GM12891 (cell line): ENCODE measurements at regions not wholly inside any gene's neighbourhood (a gene's known extent, or its start where the extent isn't known, plus 50 kb on each side); places are given as distances from the start of the nearest gene placed in this dataset.

Experiments
- PAX5 ChIP-seq: IDR thresholded peaks from 2 replicates; pipeline ENCODE4 v1.6.1; 2011; ENCODE audit warnings: low read length, moderate library complexity, mild to moderate bottlenecking; ENCODE audit not compliant: insufficient read depth, severe bottlenecking
- POLR2A ChIP-seq: IDR thresholded peaks from 2 replicates; pipeline ENCODE4 v1.6.1; 2011; ENCODE audit warnings: low read depth, low read length, control low read depth
- POLR2AphosphoS5 ChIP-seq: IDR thresholded peaks from 2 replicates; pipeline ENCODE4 v1.6.1; 2011; ENCODE audit warnings: low read depth, low read length, control low read depth
- POU2F2 ChIP-seq: IDR thresholded peaks from 2 replicates; pipeline ENCODE4 v1.6.1; 2011; ENCODE audit warnings: low read depth, mild to moderate bottlenecking, control low read depth, low read length, moderate library complexity
- SPI1 ChIP-seq: IDR thresholded peaks from 2 replicates; pipeline ENCODE4 v1.6.1; 2011; ENCODE audit warnings: low read depth, low read length, control low read depth
- TAF1 ChIP-seq: IDR thresholded peaks from 2 replicates; pipeline ENCODE4 v1.6.1; 2011; ENCODE audit warnings: low read depth, low read length, control low read depth

DNA sequence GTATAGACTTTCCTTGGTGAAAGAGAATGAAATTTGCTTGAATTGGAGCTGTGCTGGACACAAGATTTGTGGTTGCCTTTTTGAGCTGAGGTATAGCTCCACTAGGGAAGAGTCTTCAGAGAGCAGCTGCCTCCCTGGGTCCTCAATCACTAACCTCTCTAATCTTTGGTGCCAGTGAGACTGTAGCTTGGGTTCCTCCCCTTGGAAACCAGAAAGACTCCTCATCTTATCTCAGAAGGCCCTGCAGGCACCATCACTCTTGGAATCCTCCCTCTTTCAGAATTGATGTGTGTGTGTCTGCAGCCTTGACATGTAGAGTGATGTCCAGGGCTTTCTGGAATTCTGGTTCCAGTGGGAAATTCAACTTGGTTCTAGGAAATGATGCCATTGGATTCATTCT, 426.5 kb downstream of the RPS24 start:
- TF ChIP-seq POLR2A (no peak), POLR2AphosphoS5 (no peak), SPI1 (no peak), TAF1 (no peak), PAX5 (no peak), POU2F2 (no peak)
